ENCODE measurements at regions not wholly inside any gene's neighbourhood (a gene's known extent, or its start where the extent isn't known, plus 50 kb on each side); places are given as distances from the start of the nearest gene placed in this dataset.
A peak's percentile ranks its signal among the peaks of the same experiment; 100 is the strongest.
"Not testable (repeated sequence)": the region's sequence is repeated elsewhere in the genome, so short reads cannot be mapped to it uniquely, and the experiment has no call there.

DNA sequence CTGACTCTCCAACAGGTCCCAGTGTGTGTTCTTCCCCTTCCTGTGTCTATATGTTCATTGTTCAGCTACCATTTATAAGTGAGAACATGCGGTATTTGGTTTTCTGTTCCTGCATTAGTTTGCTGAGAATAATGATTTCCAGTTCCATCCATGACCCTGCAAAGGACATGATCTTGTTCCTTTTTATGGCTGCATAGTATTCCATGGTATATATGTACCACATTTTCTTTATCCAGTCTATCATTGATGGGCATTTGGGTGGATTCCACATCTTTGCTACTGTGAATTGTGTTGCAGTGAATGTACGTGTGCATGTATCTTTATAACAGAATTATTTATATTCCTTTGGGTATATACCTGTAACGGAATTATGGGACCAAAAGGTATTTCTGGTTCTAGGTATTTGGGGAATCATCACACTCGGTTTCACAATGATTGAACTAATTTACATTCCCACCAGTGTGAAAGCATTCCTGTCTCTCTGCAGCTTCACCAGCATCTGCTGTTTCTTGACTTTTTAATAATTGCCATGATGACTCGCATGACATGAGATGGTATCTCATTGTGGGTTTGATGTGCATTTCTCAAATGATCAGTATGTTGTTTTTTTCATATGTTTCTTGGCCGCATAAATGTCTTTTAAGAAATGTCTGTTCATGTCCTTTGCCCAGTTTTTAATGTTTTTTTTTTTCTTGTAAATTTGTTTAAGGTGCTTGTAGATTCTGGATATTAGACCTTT lies 60.2 kb downstream of the LSMEM1 start:
- no peak for DNase-seq (ENCODE audit: low spot score)

DNA sequence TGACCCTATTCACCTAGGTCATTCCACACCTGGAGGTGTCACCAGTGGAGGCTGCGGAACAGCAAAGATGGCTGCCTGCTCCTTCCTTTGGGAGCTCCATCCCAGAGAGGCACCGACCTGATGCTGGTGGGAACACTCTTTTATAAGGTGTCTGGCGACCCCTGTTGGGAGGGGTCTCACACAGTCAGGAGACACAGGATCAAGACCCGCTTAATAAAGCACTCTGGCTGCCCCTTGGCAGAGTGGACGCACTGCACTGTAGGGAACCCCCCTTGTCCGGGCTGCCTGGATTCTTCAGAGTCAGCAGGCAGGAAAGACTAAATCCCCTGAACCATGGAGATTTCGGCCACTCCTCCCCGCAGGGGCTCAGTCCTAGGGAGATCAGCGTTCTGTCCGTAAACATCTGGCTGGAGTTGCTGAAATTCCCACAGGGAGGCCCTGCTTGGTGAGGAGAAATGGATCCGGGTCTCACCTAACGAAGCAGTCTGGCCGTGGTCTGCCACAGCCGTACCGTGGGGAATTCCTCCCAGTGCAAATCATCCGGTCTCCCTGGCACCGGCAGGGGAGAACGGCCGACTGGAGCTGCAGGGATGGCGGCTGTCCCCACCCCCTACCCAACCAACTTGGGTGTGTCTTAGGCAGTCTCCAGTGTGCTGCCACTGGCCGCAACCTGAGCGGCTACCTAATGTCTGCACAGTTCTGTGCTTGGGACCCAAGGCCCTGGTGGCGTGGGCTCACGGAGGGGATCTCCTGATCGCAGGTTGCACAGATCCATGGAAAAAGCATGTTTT lies 66.1 kb downstream of the LSMEM1 start:
- DNase-seq (ENCODE audit: low spot score) = no peak

DNA sequence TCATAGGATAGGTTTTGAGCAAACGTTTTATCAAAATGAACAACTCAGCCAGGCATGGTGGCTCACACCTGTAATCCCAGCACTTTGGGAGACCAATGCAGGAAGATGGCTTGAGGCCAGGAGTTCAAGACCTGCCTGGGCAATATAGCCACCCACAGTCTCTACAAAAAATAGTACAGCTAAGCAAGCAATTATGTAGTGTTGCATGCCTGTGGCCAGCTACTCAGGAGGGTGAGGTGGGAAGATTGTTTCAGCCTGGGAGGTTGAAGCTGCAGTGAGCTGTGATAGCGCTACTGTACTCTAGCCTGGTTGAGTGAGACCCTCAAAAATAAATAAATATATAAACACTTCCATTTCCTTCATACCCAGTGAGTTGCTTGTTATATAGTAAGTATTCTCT lies 67.1 kb downstream of the LSMEM1 start:
- DNase-seq (ENCODE audit: low spot score) = no peak

DNA sequence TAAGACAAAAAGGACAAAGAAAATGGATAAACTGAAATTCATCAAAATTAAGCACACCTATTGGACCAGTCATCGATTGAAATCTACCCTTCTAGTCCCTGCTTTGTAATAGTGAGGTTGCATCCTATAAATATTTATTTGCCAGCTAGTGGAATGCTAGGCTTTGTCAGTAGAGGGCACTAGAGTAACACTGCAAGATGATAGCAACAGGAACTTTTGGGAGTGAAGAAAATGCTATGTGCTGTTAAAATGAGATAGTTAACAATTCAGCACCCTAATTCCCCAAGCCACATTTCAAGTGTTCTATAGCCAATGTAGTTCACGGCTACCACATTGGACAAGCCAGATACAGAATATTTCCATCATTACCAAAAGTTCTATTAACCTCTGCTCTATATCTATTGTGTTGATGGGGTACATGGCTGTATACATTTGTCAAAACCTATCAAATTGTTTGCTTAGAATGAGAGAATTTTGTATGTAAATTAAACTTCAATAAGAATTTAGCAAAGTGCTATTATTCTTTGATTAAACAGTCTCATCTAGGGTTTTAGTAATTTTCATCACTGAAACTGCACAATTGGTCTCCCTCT lies 69.8 kb downstream of the LSMEM1 start:
- DNase-seq (ENCODE audit: low spot score) = peak; percentile 63

DNA sequence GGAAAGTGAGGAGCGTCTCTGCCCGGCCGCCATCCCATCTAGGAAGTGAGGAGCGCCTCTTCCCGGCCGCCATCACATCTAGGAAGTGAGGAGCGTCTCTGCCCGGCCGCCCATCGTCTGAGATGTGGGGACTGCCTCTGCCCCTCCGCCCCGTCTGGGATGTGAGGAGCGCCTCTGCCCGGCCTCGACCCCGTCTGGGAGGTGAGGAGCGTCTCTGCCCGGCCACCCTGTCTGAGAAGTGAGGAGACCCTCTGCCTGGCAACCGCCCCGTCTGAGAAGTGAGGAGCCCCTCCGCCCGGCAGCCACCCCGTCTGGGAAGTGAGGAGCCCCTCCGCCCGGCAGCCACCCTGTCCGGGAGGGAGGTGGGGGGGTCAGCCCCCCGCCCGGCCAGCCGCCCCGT lies 70.7 kb downstream of the LSMEM1 start:
- not testable (repeated sequence) for DNase-seq (ENCODE audit: low spot score)

DNA sequence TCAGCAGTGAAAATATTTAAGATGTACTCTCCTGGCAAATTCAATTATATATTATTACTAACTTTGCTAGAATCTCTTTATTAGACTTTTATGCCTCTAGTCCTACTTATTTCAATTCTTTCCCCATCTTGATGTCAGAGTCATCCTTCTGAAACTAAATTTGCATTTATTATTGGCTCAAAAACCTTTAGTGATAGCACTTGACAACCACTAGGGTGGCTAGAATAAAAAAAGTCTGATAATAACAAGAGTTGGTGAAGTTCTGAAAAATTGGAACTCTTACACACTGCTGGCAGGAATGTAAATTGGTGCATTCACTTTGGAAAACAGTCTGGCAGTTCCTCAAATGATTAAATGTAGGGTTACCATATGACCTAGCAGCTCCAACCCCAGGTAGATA lies 73.8 kb downstream of the LSMEM1 start:
- DNase-seq (ENCODE audit: low spot score) = no peak

DNA sequence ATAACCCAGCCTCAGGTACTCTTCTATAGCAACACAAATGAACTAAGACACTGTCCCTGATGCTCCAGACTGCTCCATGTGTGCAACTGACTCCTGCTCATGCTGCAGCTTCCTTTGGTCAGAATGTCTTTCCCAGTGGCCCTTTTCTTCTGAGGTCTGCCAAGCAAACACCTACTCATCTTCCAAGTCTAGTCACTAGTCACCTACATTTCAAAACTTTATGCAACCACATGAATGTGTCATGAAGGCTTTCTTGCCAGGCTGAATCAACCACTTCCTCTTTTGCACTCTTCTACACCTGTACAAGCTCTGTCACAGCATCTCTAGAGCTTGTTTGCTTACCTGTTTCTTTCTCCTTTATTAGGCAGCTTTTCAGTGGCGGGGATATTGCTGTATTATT lies 75.8 kb downstream of the LSMEM1 start:
- no peak for DNase-seq (ENCODE audit: low spot score)

DNA sequence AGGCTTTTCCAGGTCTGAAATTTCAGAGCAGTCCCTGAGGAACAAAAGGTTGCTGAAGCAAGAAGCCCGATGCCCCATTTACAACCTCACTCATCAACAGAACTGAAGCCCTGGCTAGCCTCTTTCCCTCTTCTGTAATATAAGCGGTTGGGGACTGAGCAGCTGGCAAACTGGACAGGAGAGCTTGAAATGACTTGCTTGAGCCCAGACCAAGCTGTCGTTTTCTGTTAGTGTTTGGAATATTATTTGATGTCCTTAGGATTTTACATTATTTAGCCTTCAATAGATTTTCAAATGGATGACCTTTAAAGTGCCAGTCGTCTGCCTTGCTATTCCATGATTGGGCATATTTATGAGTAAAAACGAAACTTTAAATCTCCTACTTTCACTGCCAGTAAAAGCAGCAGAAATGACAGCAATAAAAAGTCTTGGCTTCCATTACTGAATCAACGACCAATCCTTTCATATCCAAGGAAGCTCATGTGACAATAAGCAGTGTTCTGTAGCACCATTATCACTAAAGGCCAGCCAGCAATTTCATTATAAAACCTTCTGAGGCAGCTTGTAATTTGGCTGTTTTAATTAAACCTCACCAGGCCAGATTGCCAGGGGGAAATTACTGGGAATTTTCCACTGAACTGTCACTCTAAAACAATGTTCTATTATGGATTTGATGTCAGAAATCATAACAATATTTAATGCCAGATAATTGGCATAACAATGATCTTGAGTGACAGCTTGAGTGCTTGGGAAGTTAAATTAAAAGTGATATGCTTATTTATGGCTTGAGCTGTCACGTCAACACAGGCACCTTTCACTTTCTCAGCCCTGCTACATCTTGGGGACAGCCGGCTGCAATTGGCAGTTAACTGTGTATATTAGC lies 85.9 kb downstream of the LSMEM1 start:
- DNase-seq (ENCODE audit: low spot score) = no peak

DNA sequence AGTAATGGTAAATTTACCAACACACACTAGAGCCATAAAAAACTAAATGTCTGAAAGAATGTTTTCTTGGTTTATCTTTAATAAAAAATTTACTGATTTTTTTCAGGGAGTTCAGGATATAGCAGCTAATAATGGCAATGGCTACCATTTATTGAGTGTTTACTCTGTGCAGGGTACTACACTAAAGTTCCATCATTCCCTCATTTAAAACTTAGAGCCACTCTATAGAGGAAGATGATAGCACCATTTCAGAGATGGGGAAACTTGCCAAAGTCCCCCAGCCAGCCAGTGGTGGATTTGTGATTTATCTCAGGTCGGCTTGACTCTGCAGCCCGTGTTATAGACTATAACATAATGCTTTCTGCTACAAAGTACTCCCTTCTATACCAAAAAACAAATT lies 86.6 kb downstream of the LSMEM1 start:
- DNase-seq (ENCODE audit: low spot score) = no peak

DNA sequence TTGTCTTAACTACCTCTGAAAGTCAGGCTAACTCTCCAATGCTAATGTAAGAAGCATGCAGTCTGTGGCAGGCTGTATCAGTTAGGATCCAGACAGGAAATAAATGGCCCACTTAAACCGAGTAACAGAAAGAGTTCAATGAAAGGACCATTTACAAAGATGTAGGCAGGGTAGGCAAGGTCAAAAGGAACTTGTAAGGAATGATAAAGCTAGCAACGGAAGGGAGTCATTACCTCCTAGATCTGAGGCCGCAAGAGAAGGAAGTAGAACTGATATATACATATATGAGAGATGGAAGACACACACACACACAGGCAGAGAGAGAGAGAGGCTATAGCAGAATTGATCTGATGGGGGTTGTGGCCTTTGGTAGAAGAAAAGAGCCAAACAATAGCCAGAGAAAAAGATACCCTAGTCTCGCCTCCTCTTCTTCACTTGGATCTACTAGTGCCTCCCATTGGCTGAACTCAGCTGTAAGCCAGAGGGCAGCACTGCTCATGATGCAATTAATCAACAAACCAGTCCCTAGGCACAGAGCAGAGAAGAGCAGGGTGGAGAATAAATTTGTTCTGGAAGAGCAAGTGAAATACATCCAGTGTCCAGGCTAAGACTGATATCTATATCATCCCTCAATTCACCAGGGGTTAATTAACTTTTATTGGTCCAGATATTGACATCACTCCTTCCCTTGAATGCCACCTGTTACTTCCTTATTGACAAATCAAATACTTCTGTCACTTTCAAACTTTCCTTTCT lies 91.2 kb downstream of the LSMEM1 start:
- no peak for DNase-seq (ENCODE audit: low spot score)

DNA sequence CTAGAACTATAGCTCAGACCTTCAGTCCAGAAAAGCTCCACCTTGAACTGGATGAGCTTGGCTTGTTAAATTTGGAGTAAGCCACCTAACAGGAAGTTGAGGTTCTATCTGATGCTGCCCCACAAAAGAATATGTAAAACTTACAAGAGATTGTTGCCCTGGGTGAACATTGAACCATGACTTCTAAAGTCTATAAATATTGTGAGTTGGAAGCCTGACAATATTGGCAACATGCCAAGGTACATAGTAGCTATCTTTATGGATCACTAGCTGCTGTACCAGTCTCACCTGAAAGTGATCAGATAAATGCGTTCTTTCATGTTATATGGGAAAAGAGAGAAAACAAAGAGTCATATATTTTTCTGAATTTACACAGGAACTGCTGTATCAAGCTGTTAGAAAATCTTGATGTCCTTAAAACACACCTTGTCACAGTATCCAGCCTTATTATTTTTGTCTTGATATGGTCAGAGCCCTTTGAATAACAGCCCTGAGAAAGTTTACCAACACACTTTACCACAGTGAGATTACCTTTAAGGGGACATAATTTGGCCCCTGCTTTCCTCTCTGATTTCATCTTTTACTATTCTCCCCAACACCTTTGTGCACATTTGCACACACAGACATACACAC lies 92.0 kb downstream of the LSMEM1 start:
- DNase-seq (ENCODE audit: low spot score) = no peak

DNA sequence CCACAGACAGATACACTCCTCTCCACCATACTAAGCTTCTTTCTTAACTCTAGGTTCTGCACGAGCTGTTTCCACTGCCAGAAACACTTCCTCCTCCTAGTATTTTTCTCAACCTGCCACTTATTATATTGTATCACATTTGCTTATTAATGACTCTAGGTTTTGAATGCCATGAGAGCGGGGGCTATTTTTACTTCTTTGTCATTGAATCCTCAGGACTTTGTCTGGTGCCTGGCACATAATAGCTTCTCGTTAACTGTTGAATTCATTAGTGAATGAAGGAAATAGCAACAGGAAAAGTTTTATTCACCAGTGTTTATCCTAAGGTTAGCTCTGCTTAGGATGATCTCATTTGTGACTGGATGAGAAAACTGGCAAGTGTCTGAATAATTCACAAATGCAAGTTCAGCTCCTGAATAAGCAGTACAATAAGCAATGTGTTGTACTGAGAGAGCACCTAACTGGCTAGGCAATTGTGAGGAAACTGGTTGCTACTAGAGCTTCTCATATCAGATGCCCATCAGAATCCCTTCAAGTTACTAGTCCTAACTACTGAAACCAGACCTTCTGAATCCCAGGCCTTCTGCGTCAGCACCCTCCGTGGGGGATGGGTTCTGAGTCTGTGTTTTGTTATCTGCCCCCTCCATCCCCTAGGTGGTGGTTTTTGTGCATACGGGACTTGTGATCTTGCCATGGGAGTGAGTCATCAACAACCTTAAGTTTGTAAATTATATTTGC lies 92.7 kb downstream of the LSMEM1 start:
- DNase-seq (ENCODE audit: low spot score) = peak; percentile 14

DNA sequence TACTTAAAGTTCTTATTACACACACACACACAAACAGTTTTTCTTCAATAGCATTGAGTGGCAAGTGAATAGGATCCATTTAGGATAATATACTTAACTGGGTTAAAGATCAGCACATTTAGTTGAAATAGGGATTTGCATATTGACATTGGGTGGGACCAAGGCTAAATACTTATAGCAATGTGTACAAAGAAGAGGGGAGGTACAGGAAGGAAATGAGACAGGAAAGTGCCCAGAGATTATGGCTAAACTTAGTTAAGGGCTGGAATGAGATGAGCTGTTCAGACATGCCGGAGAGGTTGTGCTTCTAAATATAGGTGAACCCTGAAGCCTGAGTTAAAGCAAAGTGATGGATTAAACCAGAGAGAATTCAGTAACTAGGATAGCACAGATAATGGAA lies 95.1 kb downstream of the LSMEM1 start:
- no peak for DNase-seq (ENCODE audit: low spot score)

DNA sequence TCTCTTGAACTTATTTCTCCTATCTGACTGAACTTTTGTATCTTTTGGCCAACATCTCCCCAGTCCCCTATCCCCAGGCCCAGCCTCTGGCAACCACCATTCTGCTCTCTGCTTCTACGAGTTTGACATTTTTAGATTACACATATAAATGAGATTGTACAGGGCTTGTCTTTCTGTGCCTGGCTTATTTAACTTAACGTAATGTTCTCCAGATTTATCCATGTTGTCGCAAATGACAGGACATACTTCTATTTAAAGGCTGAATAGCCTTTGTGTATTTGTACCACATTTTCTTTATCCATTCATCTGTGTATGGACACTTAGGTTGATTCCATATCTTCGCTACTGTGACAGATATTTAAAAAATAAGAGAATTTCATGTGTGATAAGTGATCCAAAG lies 98.6 kb downstream of the LSMEM1 start:
- no peak for DNase-seq (ENCODE audit: low spot score)

DNA sequence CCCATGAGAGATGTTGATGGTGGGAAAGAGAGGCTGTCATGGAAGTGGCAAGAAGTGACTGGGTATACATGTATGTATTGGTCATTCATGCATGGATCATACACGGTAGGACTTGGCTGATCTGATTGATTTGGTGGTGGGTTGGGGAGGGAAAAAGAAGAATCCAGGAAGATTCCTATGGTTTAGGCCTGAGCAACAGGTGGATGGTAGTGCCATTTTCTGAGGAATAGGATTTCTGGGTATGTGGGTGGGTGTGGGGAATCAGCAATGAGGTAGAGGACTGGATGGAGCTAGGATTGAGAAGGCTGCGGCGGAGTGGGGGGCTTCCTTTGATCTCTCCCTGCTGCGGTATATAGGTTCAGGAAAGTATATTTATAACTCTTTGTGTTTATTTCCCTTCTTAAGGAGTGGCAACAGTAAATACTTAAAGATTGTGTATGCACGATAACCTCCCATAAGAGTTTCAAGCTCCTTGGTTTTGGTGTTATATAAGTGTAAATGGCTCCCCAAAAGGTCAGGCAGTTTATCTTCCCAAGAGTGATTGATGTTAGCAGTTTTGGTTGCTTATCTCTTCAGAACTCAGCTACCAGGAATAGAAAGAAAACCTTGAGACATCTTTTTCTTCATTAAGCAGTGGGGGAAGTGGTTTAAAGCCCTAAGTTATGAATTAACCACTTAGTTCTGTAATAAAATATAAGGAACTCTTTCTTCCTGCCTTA lies 100.1 kb downstream of the LSMEM1 start:
- DNase-seq (ENCODE audit: low spot score) = no peak

DNA sequence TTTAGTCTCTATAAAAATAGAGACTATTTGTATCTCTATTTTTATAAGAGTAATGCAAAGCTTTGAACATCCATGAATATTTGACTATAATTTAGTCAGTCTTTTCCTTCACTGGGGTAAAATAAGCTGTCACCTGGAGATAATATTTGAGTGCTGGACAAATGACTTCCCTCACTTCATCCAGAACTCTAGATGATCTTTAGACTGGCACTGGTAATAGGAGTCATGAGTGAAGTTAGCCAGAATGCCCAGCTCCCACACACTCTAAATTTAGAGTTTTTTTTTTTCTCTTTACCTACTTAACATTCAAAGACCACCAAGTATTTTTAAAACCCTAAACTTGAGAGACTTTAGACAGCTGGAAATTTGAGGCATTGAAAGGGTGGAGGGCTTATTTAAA lies 100.7 kb downstream of the LSMEM1 start:
- no peak for DNase-seq (ENCODE audit: low spot score)

DNA sequence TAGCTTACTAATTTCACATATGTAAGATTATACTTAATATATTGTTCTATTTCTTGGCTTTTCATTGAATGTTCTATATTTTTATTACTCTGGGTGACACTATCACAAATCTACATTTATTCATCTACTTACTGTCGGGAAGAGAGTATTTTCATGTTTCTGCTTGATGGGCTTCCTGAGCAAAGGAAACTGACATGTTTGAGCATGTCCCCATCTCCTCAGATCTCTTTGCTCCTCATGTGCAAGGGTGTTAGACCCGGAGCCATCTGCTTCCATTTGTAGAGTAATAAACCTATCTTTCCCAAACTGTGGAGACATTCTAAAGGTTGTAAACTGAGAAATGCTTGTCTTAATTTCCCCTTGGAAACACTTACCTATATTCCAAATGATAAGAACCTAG lies 103.5 kb downstream of the LSMEM1 start:
- no peak for DNase-seq (ENCODE audit: low spot score)

DNA sequence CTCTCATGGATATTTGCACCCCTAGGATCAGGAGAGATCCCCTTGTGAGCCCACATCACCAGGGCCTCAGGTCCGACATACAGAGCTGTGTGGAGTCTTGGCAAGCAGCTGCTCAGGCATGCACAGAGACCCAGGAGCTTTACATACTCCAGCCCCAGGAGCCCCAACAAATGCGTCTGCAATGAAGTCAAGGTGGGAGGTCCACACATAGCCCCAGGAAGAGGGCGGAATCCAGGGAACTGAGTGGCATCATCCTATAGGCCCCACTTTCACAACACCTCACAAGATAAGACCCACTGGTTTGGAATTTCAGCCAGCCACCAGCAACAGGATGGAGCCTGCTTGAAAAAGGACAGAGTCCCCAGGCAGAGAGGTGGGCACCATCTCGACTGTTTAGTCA lies 106.7 kb downstream of the LSMEM1 start:
- DNase-seq (ENCODE audit: low spot score) = no peak

DNA sequence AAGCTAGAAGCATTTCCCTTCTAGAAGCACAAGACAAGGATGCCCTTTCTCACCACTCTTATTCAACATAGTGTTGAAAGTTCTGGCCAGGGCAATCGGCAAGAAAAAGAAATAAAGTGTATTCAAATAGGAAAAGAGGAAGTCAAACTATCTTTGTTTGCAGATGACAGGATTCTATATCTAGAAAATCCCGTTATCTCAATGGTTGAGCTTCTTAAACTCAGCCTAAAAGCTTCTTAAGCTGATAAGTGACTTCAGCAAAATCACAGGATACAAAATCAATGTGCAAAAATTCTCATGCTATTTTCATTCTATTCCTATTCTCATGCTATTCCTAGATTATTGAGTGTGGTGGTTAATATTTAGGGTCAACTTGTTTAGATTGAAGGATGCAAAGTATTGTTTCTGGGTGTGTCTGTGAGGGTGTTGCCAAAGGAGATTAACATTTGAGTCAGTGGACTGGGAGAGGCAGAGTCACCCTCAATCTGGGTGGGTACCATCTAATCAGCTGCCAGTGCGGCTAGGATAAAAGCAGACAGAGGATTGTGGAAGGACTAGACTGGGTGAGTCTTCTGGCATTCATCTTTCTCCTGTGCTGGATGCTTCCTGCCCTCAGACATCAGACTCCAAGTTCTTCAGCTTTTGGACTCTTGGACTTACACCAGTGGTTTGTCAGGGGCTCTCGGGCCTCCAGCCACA lies 111.9 kb downstream of the LSMEM1 start:
- DNase-seq (ENCODE audit: low spot score) = not testable (repeated sequence)
